Stimulated activated CD4-positive, alpha-beta T cell treated with anti-CD3 and anti-CD28 coated beads, Interleukin-12 subunit alpha, Interleukin-12 subunit beta, amount 100 ng/mL, for 48 hours (primary cell): ENCODE measurements at regions not wholly inside any gene's neighbourhood (a gene's known extent, or its start where the extent isn't known, plus 50 kb on each side); places are given as distances from the start of the nearest gene placed in this dataset.

Experiments
- DNase-seq, 3 donors: peaks; one replicate each; pipeline ENCODE4 v3.0.0-alpha.2; 2020; ENCODE audit warnings: low read depth in 2 of 3, low spot score in 1 of 3

DNA sequence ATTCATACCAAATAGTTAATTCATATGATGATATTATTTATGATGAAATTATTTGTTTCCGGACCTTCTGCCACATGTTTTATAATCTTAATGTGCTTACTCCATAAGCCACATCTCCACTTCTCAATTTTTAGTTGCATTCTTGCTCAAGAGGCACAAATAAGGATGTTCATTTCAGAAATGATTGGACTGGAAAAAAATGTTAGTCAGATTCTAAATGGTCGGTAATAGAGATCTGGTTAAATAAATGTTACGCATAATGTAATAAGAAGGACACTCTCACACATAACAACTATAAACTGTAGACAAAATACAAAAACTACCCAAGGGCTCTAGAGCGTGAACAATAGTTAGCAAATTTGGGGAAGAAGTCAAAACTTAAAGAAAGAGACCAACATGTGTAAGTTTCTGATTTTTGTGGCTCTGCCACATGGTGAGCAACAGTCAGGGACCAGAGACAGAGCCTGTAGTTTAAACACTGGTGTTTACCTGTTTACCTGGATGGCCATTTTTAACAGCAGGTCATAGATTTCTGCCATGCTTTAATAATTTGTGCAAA is 554.3 kb upstream of the CLINT1 start:
- no peak for DNase-seq

- no peak for DNase-seq
These were observed 552.0 kb upstream of the CLINT1 start for GRCh38 chr5:158410976-158411375.

DNA sequence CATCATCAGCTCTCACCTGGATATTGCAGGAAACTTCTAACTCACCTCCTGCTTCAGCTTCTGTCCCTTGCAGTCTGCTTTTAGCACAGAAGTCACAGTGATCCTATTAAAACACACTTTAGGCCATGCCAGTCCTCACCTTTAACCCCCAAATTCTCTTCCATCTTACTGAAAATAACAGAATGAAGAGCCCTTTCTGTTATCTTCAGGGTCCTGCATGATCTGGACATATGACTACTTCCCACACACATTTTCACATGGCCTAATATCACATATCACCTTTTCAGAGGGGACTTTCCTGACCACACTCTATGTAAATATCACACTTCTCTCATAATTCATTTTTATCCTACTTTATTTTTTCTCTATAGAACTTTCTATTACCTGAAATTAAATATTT is 550.6 kb upstream of the CLINT1 start:
- DNase-seq = no peak

DNA sequence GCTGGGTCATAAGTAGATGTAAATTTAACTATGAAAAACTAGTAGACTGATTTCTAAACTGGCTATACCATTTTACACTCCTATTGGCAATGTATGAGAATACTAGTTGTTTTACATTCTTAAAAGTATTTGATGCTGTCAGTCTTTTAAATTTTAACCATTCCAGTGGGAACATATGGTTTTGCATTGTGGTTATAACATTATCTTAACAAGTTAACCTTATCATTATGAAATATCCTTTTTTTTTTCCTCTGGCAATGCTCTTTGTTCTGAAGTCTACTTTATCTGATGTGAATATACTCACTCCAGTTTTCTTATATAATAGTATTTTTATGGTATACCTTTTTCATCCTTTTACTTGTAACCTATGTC is 548.9 kb upstream of the CLINT1 start:
- DNase-seq = no peak

- no peak for DNase-seq
These were observed 548.2 kb upstream of the CLINT1 start for GRCh38 chr5:158406884-158407823.

GRCh38 chr5:158398360-158399201 is 539.6 kb upstream of the CLINT1 start:
- DNase-seq = no peak

GRCh38 chr5:158397278-158397677 is 538.3 kb upstream of the CLINT1 start:
- no peak for DNase-seq

DNA sequence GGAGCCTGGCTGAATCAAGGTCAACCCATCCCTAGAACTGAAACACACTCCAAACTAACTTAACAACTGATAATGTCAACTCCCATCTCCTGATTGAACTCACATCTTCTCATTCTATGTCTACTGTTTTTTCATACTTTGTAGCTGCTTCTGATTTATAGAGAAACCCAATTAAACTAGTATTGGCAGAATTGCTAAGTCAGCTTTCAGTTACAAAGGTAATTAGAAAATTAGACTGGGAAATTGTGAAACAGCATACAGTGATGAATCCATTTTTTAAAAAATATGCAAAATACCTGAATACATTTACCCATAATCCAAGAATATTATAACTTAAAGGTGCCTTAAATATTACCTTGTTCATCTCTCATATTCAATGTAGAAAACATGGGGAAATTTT is 535.2 kb upstream of the CLINT1 start:
- no peak for DNase-seq

DNA sequence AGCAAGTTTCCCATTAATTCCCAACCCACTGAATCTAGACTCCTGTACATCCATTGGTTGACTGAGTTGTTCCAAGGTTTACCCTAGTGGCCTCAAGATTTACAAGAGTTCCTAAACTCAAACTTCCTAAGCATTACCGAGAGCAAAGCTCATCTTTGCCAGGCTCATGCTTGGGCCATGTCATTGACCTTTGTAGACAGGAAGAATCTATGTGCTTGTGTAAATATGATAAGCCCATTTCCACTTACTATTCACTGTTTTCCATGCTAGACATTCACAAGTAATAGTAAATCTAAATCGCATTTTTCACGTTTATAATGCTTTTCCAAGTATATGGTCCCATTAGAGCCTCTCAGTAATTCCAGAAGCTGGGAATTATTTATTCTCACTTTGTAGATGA is 534.5 kb upstream of the CLINT1 start:
- DNase-seq = no peak

- DNase-seq = no peak
These were observed 533.8 kb upstream of the CLINT1 start for GRCh38 chr5:158392753-158393152.

- no peak for DNase-seq
These were observed 531.6 kb upstream of the CLINT1 start for GRCh38 chr5:158390577-158390976.

DNA sequence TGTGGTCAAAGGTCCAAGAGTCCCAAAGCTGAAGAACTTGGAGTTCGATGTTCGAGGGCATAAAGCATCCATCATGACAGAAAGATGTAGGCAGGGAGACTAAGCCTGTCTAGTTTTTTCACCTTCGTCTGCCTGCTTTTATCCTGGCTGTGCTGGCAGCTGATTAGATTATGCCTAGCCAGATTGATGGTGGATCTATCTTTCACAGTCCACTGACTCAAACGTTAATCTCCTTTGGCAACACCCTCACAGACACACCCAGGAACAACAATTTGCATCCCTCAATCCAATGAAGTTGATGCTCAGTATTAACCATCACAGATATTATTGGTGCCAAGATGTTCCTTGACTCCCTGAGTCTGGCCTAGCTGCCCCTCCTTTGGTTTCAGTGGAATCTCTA is 530.8 kb upstream of the CLINT1 start:
- DNase-seq = no peak

GRCh38 chr5:158388021-158388420 is 529.1 kb upstream of the CLINT1 start:
- DNase-seq = no peak

- DNase-seq = no peak
These were observed 528.6 kb upstream of the CLINT1 start for GRCh38 chr5:158387499-158387898.

- DNase-seq = no peak
These were observed 527.0 kb upstream of the CLINT1 start for GRCh38 chr5:158385982-158386381.

DNA sequence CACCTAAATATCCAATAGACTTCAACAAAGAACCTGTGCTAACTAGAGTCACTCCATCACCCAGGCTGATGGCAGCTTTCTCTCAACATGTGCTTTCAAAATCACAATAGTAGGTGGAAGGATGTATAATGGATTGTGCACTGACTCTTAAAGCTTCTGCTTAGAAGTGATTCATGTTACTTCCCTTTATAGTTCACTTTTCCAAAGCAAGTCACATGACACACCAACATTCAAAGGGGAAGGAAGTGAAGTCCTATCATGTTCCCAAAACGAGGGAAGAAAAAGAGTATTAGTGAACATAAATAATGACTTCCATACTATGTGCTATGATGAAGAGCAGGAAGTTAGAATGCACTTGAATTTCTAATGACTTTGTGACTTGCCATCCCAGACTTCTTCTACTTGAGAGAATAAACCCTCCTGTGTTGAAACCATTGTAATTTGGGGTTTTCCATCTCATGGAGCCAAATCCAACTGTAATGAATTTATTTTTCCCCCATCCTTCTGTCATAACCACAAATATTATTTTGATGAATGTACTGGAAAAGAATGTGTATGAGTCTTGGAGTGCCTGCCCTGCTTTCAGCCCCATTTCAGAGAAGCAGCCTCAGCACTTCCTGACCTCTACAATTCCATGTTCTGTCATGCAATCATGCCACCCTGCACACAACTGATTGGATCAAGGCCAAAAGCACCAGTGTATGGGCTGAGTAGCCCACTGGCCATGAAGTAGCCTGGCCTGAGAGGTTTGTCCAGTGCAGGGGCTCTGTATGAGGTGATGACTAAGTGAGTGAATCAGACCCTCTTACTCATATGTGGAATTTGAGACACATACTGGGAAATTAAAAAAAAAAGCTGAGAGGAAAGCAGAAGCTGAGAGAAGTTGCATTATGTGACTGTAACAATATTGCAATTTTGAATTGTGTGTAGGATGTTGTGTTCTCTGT is 525.9 kb upstream of the CLINT1 start:
- DNase-seq = no peak

- no peak for DNase-seq
These were observed 524.5 kb upstream of the CLINT1 start for GRCh38 chr5:158383486-158383885.

GRCh38 chr5:158382473-158382872 is 523.5 kb upstream of the CLINT1 start:
- peak in 2 of 3 donors; percentile 1 to 12 for DNase-seq

GRCh38 chr5:158381614-158382160 is 522.7 kb upstream of the CLINT1 start:
- no peak for DNase-seq

- no peak for DNase-seq
These were observed 521.7 kb upstream of the CLINT1 start for GRCh38 chr5:158380661-158381060.
